GM23338 (cell line): ENCODE measurements at regions not wholly inside any gene's neighbourhood (a gene's known extent, or its start where the extent isn't known, plus 50 kb on each side); places are given as distances from the start of the nearest gene placed in this dataset.

Experiments used
- ATAC-seq: fragments of 200-7000 bp; cut with Tn5 transposase; 3 replicates; pipeline ENCODE4 v1.9.1; 2020
- DNase-seq: peaks from one replicate; pipeline ENCODE4 v3.0.0-alpha.2; 2015; ENCODE audit warnings: low spot score
- H2AFZ ChIP-seq: fragments of 200-600 bp; sonication (generic); 2 replicates; pipeline ENCODE4 v1.8.0; 2016; ENCODE audit warnings: antibody characterized with exemption, mild to moderate bottlenecking, moderate library complexity
- H3F3A ChIP-seq: fragments of 200-600 bp; sonication (generic); replicated peaks from 2 replicates; pipeline ENCODE4 v1.8.0; 2017; ENCODE audit warnings: antibody characterized with exemption, mixed run types, low read depth
- H3K27ac ChIP-seq: fragments of 200-600 bp; sonication (generic); 2 replicates; pipeline ENCODE4 v1.6.1; 2016; ENCODE audit warnings: low read depth
- H3K27me3 ChIP-seq: fragments of 200-600 bp; sonication (generic); 2 replicates; pipeline ENCODE4 v1.8.0; 2016; ENCODE audit warnings: mild to moderate bottlenecking, mixed run types, moderate library complexity; ENCODE audit not compliant: insufficient read depth
- H3K36me3 ChIP-seq: fragments of 200-600 bp; sonication (generic); 2 replicates; pipeline ENCODE4 v1.8.0; 2016; ENCODE audit warnings: mild to moderate bottlenecking; ENCODE audit not compliant: insufficient read depth
- H3K4me1 ChIP-seq: fragments of 200-600 bp; sonication (generic); 2 replicates; pipeline ENCODE4 v1.8.0; 2016; ENCODE audit warnings: mild to moderate bottlenecking, moderate library complexity; ENCODE audit not compliant: insufficient read depth
- H3K4me2 ChIP-seq: fragments of 200-600 bp; sonication (generic); 2 replicates; pipeline ENCODE4 v1.7.1; 2017; ENCODE audit warnings: mixed run types
- H3K4me3 ChIP-seq: fragments of 200-600 bp; sonication (generic); 2 replicates; pipeline ENCODE4 v1.6.1; 2016; ENCODE audit warnings: mixed run types
- H3K79me2 ChIP-seq: fragments of 200-600 bp; sonication (generic); replicated peaks from 2 replicates; pipeline ENCODE4 v1.8.0; 2017; ENCODE audit warnings: mild to moderate bottlenecking; ENCODE audit not compliant: insufficient read depth
- H3K9me2 ChIP-seq: fragments of 200-600 bp; sonication (generic); 2 replicates; pipeline ENCODE4 v1.8.0; 2017; ENCODE audit not compliant: insufficient read depth
- H4K20me1 ChIP-seq: fragments of 200-600 bp; sonication (generic); replicated peaks from 2 replicates; pipeline ENCODE4 v1.8.0; 2017; ENCODE audit warnings: mild to moderate bottlenecking; ENCODE audit not compliant: insufficient read depth
- H3K27ac Mint-ChIP-seq: 2 replicates; pipeline ENCODE4 v1.8.0; 2020; ENCODE audit warnings: inconsistent platforms, mild to moderate bottlenecking, moderate library complexity, mixed read lengths
- H3K27me3 Mint-ChIP-seq: 3 replicates; pipeline ENCODE4 v1.8.0; 2022; ENCODE audit warnings: low read depth, mild to moderate bottlenecking, moderate library complexity, mixed read lengths, inconsistent platforms; ENCODE audit not compliant: insufficient read depth, poor library complexity
- H3K36me3 Mint-ChIP-seq: 3 replicates; pipeline ENCODE4 v1.8.0; 2021; ENCODE audit warnings: low read depth, mild to moderate bottlenecking, inconsistent platforms, moderate library complexity, mixed read lengths
- H3K4me1 Mint-ChIP-seq: 3 replicates; pipeline ENCODE4 v1.8.0; 2020; ENCODE audit warnings: mild to moderate bottlenecking, inconsistent platforms, mixed read lengths
- H3K4me3 Mint-ChIP-seq: 3 replicates; pipeline ENCODE4 v1.8.0; 2021; ENCODE audit warnings: moderate library complexity, mild to moderate bottlenecking, inconsistent platforms, mixed read lengths
- H3K9me3 Mint-ChIP-seq: 3 replicates; pipeline ENCODE4 v1.8.0; 2020; ENCODE audit warnings: moderate library complexity, mild to moderate bottlenecking, inconsistent platforms, mixed read lengths
- CREB1 ChIP-seq: fragments of 250-450 bp; sonication (Bioruptor Pico); IDR thresholded peaks from 2 replicates; pipeline ENCODE4 v1.5.0; 2020; ENCODE audit warnings: low read depth, mild to moderate bottlenecking, moderate library complexity
- CTCF ChIP-seq, 2 experiments: fragments of 200-600 bp in 1 of 2; sonication (generic) in 1 of 2; conservative IDR thresholded peaks; 2 replicates each; pipeline versions ENCODE4 v1.5.1 to v1.6.1; 2016 to 2017; ENCODE audit warnings: antibody characterized with exemption in 2 of 2, low read depth in 2 of 2, mild to moderate bottlenecking in 2 of 2, moderate library complexity in 1 of 2
- ETS1 ChIP-seq: IDR thresholded peaks from 2 replicates; pipeline ENCODE4 v1.6.1; 2016; ENCODE audit warnings: antibody characterized with exemption
- EZH2 ChIP-seq: fragments of 200-600 bp; sonication (generic); IDR thresholded peaks from one replicate; pipeline ENCODE4 v1.8.0; 2017; ENCODE audit warnings: antibody characterized with exemption, mild to moderate bottlenecking, low read depth; ENCODE audit not compliant: unreplicated experiment
- EZH2phosphoT487 ChIP-seq: fragments of 200-600 bp; sonication (generic); IDR thresholded peaks from one replicate; pipeline ENCODE4 v1.8.1; 2018; ENCODE audit warnings: antibody characterized with exemption; ENCODE audit not compliant: unreplicated experiment
- JUNB ChIP-seq: IDR thresholded peaks from one replicate; pipeline ENCODE4 v1.6.1; 2016; ENCODE audit warnings: antibody characterized with exemption; ENCODE audit not compliant: unreplicated experiment
- POLR2AphosphoS5 ChIP-seq: IDR thresholded peaks from 2 replicates; pipeline ENCODE4 v1.6.1; 2016; ENCODE audit warnings: antibody characterized with exemption, low read depth
- STAT1 ChIP-seq: IDR thresholded peaks from one replicate; pipeline ENCODE4 v1.6.1; 2016; ENCODE audit warnings: antibody characterized with exemption; ENCODE audit not compliant: unreplicated experiment
- ZNF331 ChIP-seq: fragments of 250-450 bp; sonication (Bioruptor Pico); IDR thresholded peaks from 2 replicates; pipeline ENCODE4 v1.5.0; 2020; ENCODE audit warnings: low read depth, mild to moderate bottlenecking, moderate library complexity
- TF ChIP-seq, protein P1 (sequence below): IDR thresholded peaks from one replicate; pipeline ENCODE4 v1.6.1; 2018; ENCODE audit warnings: antibody characterized with exemption; ENCODE audit not compliant: unreplicated experiment

- TF ChIP-seq, protein P1, sequence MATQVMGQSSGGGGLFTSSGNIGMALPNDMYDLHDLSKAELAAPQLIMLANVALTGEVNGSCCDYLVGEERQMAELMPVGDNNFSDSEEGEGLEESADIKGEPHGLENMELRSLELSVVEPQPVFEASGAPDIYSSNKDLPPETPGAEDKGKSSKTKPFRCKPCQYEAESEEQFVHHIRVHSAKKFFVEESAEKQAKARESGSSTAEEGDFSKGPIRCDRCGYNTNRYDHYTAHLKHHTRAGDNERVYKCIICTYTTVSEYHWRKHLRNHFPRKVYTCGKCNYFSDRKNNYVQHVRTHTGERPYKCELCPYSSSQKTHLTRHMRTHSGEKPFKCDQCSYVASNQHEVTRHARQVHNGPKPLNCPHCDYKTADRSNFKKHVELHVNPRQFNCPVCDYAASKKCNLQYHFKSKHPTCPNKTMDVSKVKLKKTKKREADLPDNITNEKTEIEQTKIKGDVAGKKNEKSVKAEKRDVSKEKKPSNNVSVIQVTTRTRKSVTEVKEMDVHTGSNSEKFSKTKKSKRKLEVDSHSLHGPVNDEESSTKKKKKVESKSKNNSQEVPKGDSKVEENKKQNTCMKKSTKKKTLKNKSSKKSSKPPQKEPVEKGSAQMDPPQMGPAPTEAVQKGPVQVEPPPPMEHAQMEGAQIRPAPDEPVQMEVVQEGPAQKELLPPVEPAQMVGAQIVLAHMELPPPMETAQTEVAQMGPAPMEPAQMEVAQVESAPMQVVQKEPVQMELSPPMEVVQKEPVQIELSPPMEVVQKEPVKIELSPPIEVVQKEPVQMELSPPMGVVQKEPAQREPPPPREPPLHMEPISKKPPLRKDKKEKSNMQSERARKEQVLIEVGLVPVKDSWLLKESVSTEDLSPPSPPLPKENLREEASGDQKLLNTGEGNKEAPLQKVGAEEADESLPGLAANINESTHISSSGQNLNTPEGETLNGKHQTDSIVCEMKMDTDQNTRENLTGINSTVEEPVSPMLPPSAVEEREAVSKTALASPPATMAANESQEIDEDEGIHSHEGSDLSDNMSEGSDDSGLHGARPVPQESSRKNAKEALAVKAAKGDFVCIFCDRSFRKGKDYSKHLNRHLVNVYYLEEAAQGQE, result no peak
- TF ChIP-seq ZNF331 (no peak), POLR2AphosphoS5 (no peak), CREB1 (CRISPR knock-in tag) (no peak), CTCF (conservative IDR thresholded peaks at IDR 0.05; ENCODE audit: low read depth in 2 of 2) (no peak), ETS1 (no peak), STAT1 (no peak), EZH2 (no peak), JUNB (no peak)
Observed at GRCh38 chr20:12906361-12906760, 102.4 kb upstream of the SPTLC3 start (continued).

- ATAC-seq, result no peak
- H3K36me3 Mint-ChIP-seq, result no peaks in the 10 kb centered on the region
Observed at GRCh38 chr20:12911372-12911771, 97.4 kb upstream of the SPTLC3 start.

More at GRCh38 chr20:12911372-12911771, 97.4 kb upstream of the SPTLC3 start:
- no peak overlapping the region for H2AFZ ChIP-seq
- no peaks in the 10 kb centered on the region for H3K79me2 ChIP-seq
- H3K27me3 Mint-ChIP-seq, result no peaks in the 10 kb centered on the region
- no peak for DNase-seq
- H3K9me3 Mint-ChIP-seq, result no peaks in the 10 kb centered on the region; the same call in 1 of the 3 replicates
- H3K27me3 ChIP-seq, result no peaks in the 10 kb centered on the region
- no peak overlapping the region for H3K27ac Mint-ChIP-seq
- no peaks in the 10 kb centered on the region for H3K36me3 ChIP-seq
- H3K4me1 ChIP-seq, result peaks cover 3% of the 10 kb centered on the region
- no peaks in the 10 kb centered on the region for H3F3A ChIP-seq
- peaks cover 3% of the 10 kb centered on the region; the same call in 1 of the 2 replicates for H3K9me2 ChIP-seq
- H3K4me1 Mint-ChIP-seq, result peaks cover 11% of the 10 kb centered on the region
- no peak overlapping the region for H3K4me3 Mint-ChIP-seq
- no peak overlapping the region for H3K4me3 ChIP-seq
- TF ChIP-seq EZH2, result no peak
- no peak for TF ChIP-seq ZNF331
- no peak for TF ChIP-seq POLR2AphosphoS5
- no peak for TF ChIP-seq EZH2phosphoT487
- no peaks in the 10 kb centered on the region for H4K20me1 ChIP-seq
- no peak overlapping the region for H3K4me2 ChIP-seq
- H3K27ac ChIP-seq, result no peak overlapping the region
